GM12878 (cell line): ENCODE measurements at regions not wholly inside any gene's neighbourhood (a gene's known extent, or its start where the extent isn't known, plus 50 kb on each side); places are given as distances from the start of the nearest gene placed in this dataset.
"Not testable (repeated sequence)": the region's sequence is repeated elsewhere in the genome, so short reads cannot be mapped to it uniquely, and the experiment has no call there.

ENCODE experiments used
- ATAC-seq: fragments of 200-7000 bp; cut with Tn5 transposase; 3 replicates; pipeline ENCODE4 v1.9.1; 2020; ENCODE audit warnings: mild to moderate bottlenecking, moderate library complexity
- BruUV-seq: library from RNA; stranded (reverse); fragments of 400-500 nt; replicated peaks from 2 replicates; lab custom pipeline; 2021; lab: Mats Ljungman, UMichigan
- CTCF ChIA-PET: fragments of 300-600 bp; sonication (Branson Sonifier 250); formaldehyde crosslinking; extraction: SDS; loops from one replicate; lab custom pipeline; 2021; ENCODE audit warnings: inconsistent platforms; lab: Yijun Ruan, JAX
- POLR2A ChIA-PET: fragments of 350-600 bp; formaldehyde crosslinking; extraction: SDS; loops from one replicate; lab custom pipeline; 2021; ENCODE audit warnings: inconsistent platforms; lab: Charles Lee
- RAD21 ChIA-PET: fragments of 300-600 bp; sonication (Branson Sonifier 250); formaldehyde crosslinking; loops from one replicate; lab custom pipeline; 2023; ENCODE audit warnings: antibody characterized with exemption; ENCODE audit not compliant: unreplicated experiment; lab: Charles Lee
- SMC1A ChIA-PET: fragments of 300-600 bp; sonication (Branson Sonifier 250); formaldehyde crosslinking; loops from one replicate; lab custom pipeline; 2023; ENCODE audit not compliant: unreplicated experiment, uncharacterized antibody; lab: Charles Lee
- DNase-seq: peaks from one replicate; pipeline ENCODE4 v3.0.0-alpha.2; 2011; ENCODE audit warnings: low read depth, low spot score
- FAIRE-seq: peaks from 3 replicates; lab custom pipeline; 2011; peaks lifted over from hg19 to GRCh38; lab: Jason Lieb, UNC
- H2AFZ ChIP-seq: 2 replicates; pipeline ENCODE4 v1.6.0; 2011; ENCODE audit warnings: low read depth, low read length, control low read depth; ENCODE audit not compliant: control insufficient read depth
- H3K27ac ChIP-seq: 2 replicates; pipeline ENCODE4 v1.5.1; 2011; ENCODE audit warnings: control low read depth; ENCODE audit not compliant: control insufficient read depth, insufficient read depth
- H3K27me3 ChIP-seq, 2 experiments: replicated peaks in 1 of 2; 2 replicates each; pipeline versions ENCODE4 v1.6.0 to v1.6.1; 2011; ENCODE audit warnings: low read length in 1 of 2; ENCODE audit not compliant: control insufficient read depth in 2 of 2, insufficient read depth in 2 of 2
- H3K36me3 ChIP-seq, 2 experiments: 2 replicates each; pipeline ENCODE4 v1.5.1; 2011; ENCODE audit warnings: low read length in 1 of 2; ENCODE audit not compliant: control insufficient read depth in 2 of 2, insufficient read depth in 2 of 2
- H3K4me1 ChIP-seq: 2 replicates; pipeline ENCODE4 v1.6.1; 2011; ENCODE audit warnings: mild to moderate bottlenecking, low read length, moderate library complexity, mixed read lengths; ENCODE audit not compliant: control insufficient read depth, insufficient read depth
- H3K4me2 ChIP-seq: 2 replicates; pipeline ENCODE4 v1.6.0; 2011; ENCODE audit warnings: control low read depth; ENCODE audit not compliant: control insufficient read depth, insufficient read depth
- H3K4me3 ChIP-seq: fragments of 200-600 bp; sonication (generic); 2 replicates; pipeline ENCODE4 v1.5.1; 2016
- H3K79me2 ChIP-seq: 2 replicates; pipeline ENCODE4 v1.6.0; 2011; ENCODE audit warnings: low read length; ENCODE audit not compliant: control insufficient read depth, insufficient read depth
- H3K9ac ChIP-seq: 2 replicates; pipeline ENCODE4 v1.8.0; 2011; ENCODE audit warnings: low read length, control low read depth, mixed read lengths; ENCODE audit not compliant: control insufficient read depth, insufficient read depth
- H3K9me3 ChIP-seq: replicated peaks from 3 replicates; pipeline ENCODE4 v1.5.1; 2011; ENCODE audit warnings: mild to moderate bottlenecking, low read length; ENCODE audit not compliant: control insufficient read depth, insufficient read depth
- H4K20me1 ChIP-seq: 2 replicates; pipeline ENCODE4 v1.6.0; 2011; ENCODE audit not compliant: control insufficient read depth, insufficient read depth
- BACH1 ChIP-seq: fragments of 450-650 bp; IDR thresholded peaks from 2 replicates; pipeline ENCODE4 v1.6.1; 2017; ENCODE audit warnings: mild to moderate bottlenecking, borderline replicate concordance
- BRCA1 ChIP-seq: IDR thresholded peaks from 2 replicates; pipeline ENCODE4 v1.6.1; 2011; ENCODE audit warnings: low read depth, low read length, improper control_type of control experiment
- CBX5 ChIP-seq: sonication (generic); IDR thresholded peaks from 2 replicates; pipeline ENCODE4 v1.6.1; 2016; ENCODE audit warnings: low read depth, moderate library complexity, mild to moderate bottlenecking, inconsistent platforms
- ELK1 ChIP-seq: IDR thresholded peaks from 2 replicates; pipeline ENCODE4 v1.6.1; 2012; ENCODE audit warnings: low read depth, low read length, improper control_type of control experiment
- HDGF ChIP-seq: fragments of 450-650 bp; IDR thresholded peaks from 2 replicates; pipeline ENCODE4 v1.6.1; 2016; ENCODE audit warnings: antibody characterized with exemption
- KAT2A ChIP-seq: conservative IDR thresholded peaks from 2 replicates; pipeline ENCODE4 v1.6.1; 2011; ENCODE audit warnings: low read depth, low read length; ENCODE audit not compliant: control insufficient read depth
- KDM1A ChIP-seq: fragments of 200-600 bp; sonication (generic); IDR thresholded peaks from 2 replicates; pipeline ENCODE4 v1.6.1; 2016; ENCODE audit warnings: borderline replicate concordance
- MXI1 ChIP-seq: fragments of 150-350 bp; IDR thresholded peaks from 2 replicates; pipeline ENCODE4 v1.6.1; 2011; ENCODE audit warnings: low read depth, mild to moderate bottlenecking, inconsistent platforms, low read length, improper control_type of control experiment
- NFXL1 ChIP-seq: fragments of 450-650 bp; IDR thresholded peaks from 2 replicates; pipeline ENCODE4 v1.6.1; 2017; ENCODE audit warnings: antibody characterized with exemption, mild to moderate bottlenecking, borderline replicate concordance
- NR2C1 ChIP-seq: fragments of 450-650 bp; IDR thresholded peaks from 2 replicates; pipeline ENCODE4 v1.6.1; 2017; ENCODE audit warnings: antibody characterized with exemption, mild to moderate bottlenecking, moderate library complexity
- NR2F1 ChIP-seq: fragments of 450-650 bp; conservative IDR thresholded peaks from 2 replicates; pipeline ENCODE4 v1.6.1; 2017; ENCODE audit warnings: mild to moderate bottlenecking
- SMARCA5 ChIP-seq: fragments of 450-650 bp; IDR thresholded peaks from 2 replicates; pipeline ENCODE4 v1.6.1; 2017; ENCODE audit warnings: mild to moderate bottlenecking
- TARDBP ChIP-seq: IDR thresholded peaks from 2 replicates; pipeline ENCODE4 v1.6.1; 2016; ENCODE audit warnings: borderline replicate concordance
- TCF7 ChIP-seq: IDR thresholded peaks from 2 replicates; pipeline ENCODE4 v1.6.1; 2014; ENCODE audit warnings: antibody characterized with exemption, borderline replicate concordance
- WGBS: methylation state at CpG from one replicate; pipeline ENCODE4 v1.1.6; 2016; ENCODE audit warnings: low lambda C conversion rate; ENCODE audit not compliant: insufficient replicate concordance, insufficient coverage; ENCODE audit errors: missing lambda C conversion rate; 5-methylcytosine and 5-hydroxymethylcytosine counted together
- in situ Hi-C: fragments of 300-500 bp; cut with MboI; formaldehyde crosslinking; loops from 9 replicates; pipeline ENCODE4 v1.14.3; 2018; ENCODE audit warnings: mixed read lengths
- intact Hi-C: fragments of 100-400 bp; cut with micrococcal nuclease; formaldehyde crosslinking; loops from one replicate; pipeline ENCODE4 v1.14.2; 2022; ENCODE audit not compliant: unreplicated experiment
- TF ChIP-seq, protein P1 (sequence below): IDR thresholded peaks from 2 replicates; pipeline ENCODE4 v1.6.1; 2011; ENCODE audit warnings: mild to moderate bottlenecking, low read depth, low read length, moderate library complexity; ENCODE audit not compliant: insufficient replicate concordance
- TF ChIP-seq, protein P2 (sequence below): IDR thresholded peaks from 2 replicates; pipeline ENCODE4 v1.6.1; 2011; ENCODE audit warnings: low read depth, low read length, improper control_type of control experiment, borderline replicate concordance

- TF ChIP-seq, protein P1, sequence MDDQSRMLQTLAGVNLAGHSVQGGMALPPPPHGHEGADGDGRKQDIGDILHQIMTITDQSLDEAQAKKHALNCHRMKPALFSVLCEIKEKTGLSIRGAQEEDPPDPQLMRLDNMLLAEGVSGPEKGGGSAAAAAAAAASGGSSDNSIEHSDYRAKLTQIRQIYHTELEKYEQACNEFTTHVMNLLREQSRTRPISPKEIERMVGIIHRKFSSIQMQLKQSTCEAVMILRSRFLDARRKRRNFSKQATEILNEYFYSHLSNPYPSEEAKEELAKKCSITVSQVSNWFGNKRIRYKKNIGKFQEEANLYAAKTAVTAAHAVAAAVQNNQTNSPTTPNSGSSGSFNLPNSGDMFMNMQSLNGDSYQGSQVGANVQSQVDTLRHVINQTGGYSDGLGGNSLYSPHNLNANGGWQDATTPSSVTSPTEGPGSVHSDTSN = no peak
- no peak for TF ChIP-seq SMARCA5
- no peak for TF ChIP-seq NR2F1
- no peak for TF ChIP-seq ELK1
- TF ChIP-seq CBX5 = no peak
- no peak for TF ChIP-seq BACH1
- TF ChIP-seq TARDBP = no peak
Observed at GRCh38 chr4:132691668-132692067, 457.4 kb upstream of the PCDH10 start (continued).

DNA sequence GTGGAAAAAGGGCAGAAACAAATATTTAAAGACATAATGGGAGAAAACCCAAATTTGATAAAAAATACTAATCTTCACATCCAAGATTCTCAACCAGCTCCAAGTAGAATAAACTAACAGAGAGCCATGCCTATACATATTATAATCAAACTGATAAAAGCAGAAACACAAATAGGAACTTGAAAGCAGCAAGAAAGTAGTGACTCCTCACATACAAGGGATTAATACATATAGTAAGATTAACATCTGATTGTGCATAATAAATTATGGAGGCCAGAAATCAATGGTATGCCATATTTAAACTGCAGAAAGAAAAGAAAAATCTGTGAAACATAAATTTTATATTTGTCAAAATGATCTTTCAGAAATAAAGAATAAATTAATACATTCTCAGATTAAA lies 454.3 kb upstream of the PCDH10 start:
- TF ChIP-seq MXI1 (no peak), KDM1A (no peak), KAT2A (no peak), NR2C1 (no peak), HDGF (no peak), NFXL1 (no peak), TCF7 (no peak), BRCA1 (no peak), NR2F1 (no peak)
- TF ChIP-seq, protein P2, sequence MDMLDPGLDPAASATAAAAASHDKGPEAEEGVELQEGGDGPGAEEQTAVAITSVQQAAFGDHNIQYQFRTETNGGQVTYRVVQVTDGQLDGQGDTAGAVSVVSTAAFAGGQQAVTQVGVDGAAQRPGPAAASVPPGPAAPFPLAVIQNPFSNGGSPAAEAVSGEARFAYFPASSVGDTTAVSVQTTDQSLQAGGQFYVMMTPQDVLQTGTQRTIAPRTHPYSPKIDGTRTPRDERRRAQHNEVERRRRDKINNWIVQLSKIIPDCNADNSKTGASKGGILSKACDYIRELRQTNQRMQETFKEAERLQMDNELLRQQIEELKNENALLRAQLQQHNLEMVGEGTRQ = no peak
- ATAC-seq (no peak), FAIRE-seq (no peak), DNase-seq (no peak)
- no peak overlapping the region for H3K9ac ChIP-seq
- no peak overlapping the region for H3K4me3 ChIP-seq
- no peak overlapping the region for H3K4me2 ChIP-seq
- CTCF ChIA-PET = no interaction called here
- H3K79me2 ChIP-seq = no peaks in the 10 kb centered on the region
- no TSS peak for BruUV-seq
- H3K4me1 ChIP-seq = no peaks in the 10 kb centered on the region
- H3K9me3 ChIP-seq = no peaks in the 10 kb centered on the region
- RAD21 ChIA-PET = no interaction called here
- in situ Hi-C loops (no loop called here), intact Hi-C loops (no loop called here)
- no peak overlapping the region for H3K27ac ChIP-seq
- POLR2A ChIA-PET = no interaction called here
- SMC1A ChIA-PET = no interaction called here
- H3K27me3 ChIP-seq = no peaks in the 10 kb centered on the region
- no peaks in the 10 kb centered on the region for H4K20me1 ChIP-seq
- no peaks in the 10 kb centered on the region for H3K36me3 ChIP-seq
- H2AFZ ChIP-seq = no peak overlapping the region

GRCh38 chr4:132697505-132697904 lies 451.6 kb upstream of the PCDH10 start:
- in situ Hi-C loops, H3K4me3 ChIP-seq, ATAC-seq, H3K27me3 ChIP-seq, H3K9me3 ChIP-seq, CTCF ChIA-PET, H3K4me1 ChIP-seq, H3K4me2 ChIP-seq, H3K36me3 ChIP-seq, H2AFZ ChIP-seq, POLR2A ChIA-PET, H4K20me1 ChIP-seq, H3K79me2 ChIP-seq, BruUV-seq, SMC1A ChIA-PET, H3K27ac ChIP-seq, H3K9ac ChIP-seq, FAIRE-seq, DNase-seq, intact Hi-C loops, RAD21 ChIA-PET: not testable (repeated sequence)
- WGBS = 62% methylated on average over 4 of the region's 4 CpGs
